Gastroesophageal sphincter (tissue), 3 donors: ENCODE measurements at regions not wholly inside any gene's neighbourhood (a gene's known extent, or its start where the extent isn't known, plus 50 kb on each side); places are given as distances from the start of the nearest gene placed in this dataset.

Experiments used
- CTCF ChIP-seq, 4 experiments: fragments of 200-600 bp in 2 of 4; fragments of 450-650 bp in 2 of 4; sonication (generic) in 1 of 4; IDR thresholded peaks; one replicate each; pipeline ENCODE4 v1.5.1; 2017 to 2019; ENCODE audit warnings: antibody characterized with exemption in 4 of 4, mild to moderate bottlenecking in 2 of 4, moderate library complexity in 2 of 4
- POLR2A ChIP-seq, 2 donors: fragments of 450-650 bp; IDR thresholded peaks; one replicate each; pipeline ENCODE4 v1.6.1; 2017; ENCODE audit warnings: antibody characterized with exemption in 2 of 2, mild to moderate bottlenecking in 2 of 2, moderate library complexity in 1 of 2
- POLR2AphosphoS5 ChIP-seq: sonication (generic); formaldehyde crosslinking; IDR thresholded peaks from one replicate; pipeline ENCODE4 v1.6.1; 2017; ENCODE audit warnings: antibody characterized with exemption

GRCh38 chr5:129163810-129164378, 69.3 kb downstream of the ISOC1 start:
- no peak for TF ChIP-seq POLR2A (IDR thresholded peaks at IDR 0.05)
- TF ChIP-seq CTCF (IDR thresholded peaks at IDR 0.05) = no peak
- no peak for TF ChIP-seq POLR2AphosphoS5
